ENCODE measurements at regions not wholly inside any gene's neighbourhood (a gene's known extent, or its start where the extent isn't known, plus 50 kb on each side); places are given as distances from the start of the nearest gene placed in this dataset.
A peak's percentile ranks its signal among the peaks of the same experiment; 100 is the strongest.
"Not testable (repeated sequence)": the region's sequence is repeated elsewhere in the genome, so short reads cannot be mapped to it uniquely, and the experiment has no call there.

GRCh38 chr20:40019510-40019909, 669.5 kb downstream of the MAFB start:
- DNase-seq: no peak

GRCh38 chr20:40017765-40018164, 671.3 kb downstream of the MAFB start:
- no peak for DNase-seq

- DNase-seq: no peak
Measured at GRCh38 chr20:40016890-40017289, 672.1 kb downstream of the MAFB start.

- no peak for DNase-seq
Measured at GRCh38 chr20:40016392-40016791, 672.6 kb downstream of the MAFB start.

GRCh38 chr20:40012026-40012425, 677.0 kb downstream of the MAFB start:
- not testable (repeated sequence) for DNase-seq

GRCh38 chr20:40010483-40010882, 678.6 kb downstream of the MAFB start:
- peak; percentile 61 for DNase-seq

GRCh38 chr20:40009542-40009941, 679.5 kb downstream of the MAFB start:
- no peak for DNase-seq

GRCh38 chr20:40008177-40008576, 680.9 kb downstream of the MAFB start:
- DNase-seq: no peak

- no peak for DNase-seq
Measured at GRCh38 chr20:40006168-40006860, 682.7 kb downstream of the MAFB start.

- DNase-seq: not testable (repeated sequence)
Measured at GRCh38 chr20:40004092-40004491, 684.9 kb downstream of the MAFB start.

- DNase-seq: no peak
Measured at GRCh38 chr20:39993742-39994141, 695.3 kb downstream of the MAFB start.

GRCh38 chr20:39990692-39991091, 698.3 kb downstream of the MAFB start:
- DNase-seq: no peak

- no peak for DNase-seq
Measured at GRCh38 chr20:39988991-39989390, 700.0 kb downstream of the MAFB start.

- peak; percentile 9 for DNase-seq
Measured at GRCh38 chr20:39986173-39986904, 702.7 kb downstream of the MAFB start.

GRCh38 chr20:39985271-39985827, 703.7 kb downstream of the MAFB start:
- DNase-seq: no peak

GRCh38 chr20:39983655-39984054, 705.4 kb downstream of the MAFB start:
- no peak for DNase-seq

GRCh38 chr20:39983183-39983582, 705.9 kb downstream of the MAFB start:
- DNase-seq: no peak

GRCh38 chr20:39974966-39975501, 714.0 kb downstream of the MAFB start:
- no peak for DNase-seq

GRCh38 chr20:39968495-39968894, 720.5 kb downstream of the MAFB start:
- DNase-seq: no peak

GRCh38 chr20:39967806-39968205, 721.2 kb downstream of the MAFB start:
- no peak for DNase-seq

GRCh38 chr20:39961637-39962244, 727.3 kb downstream of the MAFB start:
- no peak for DNase-seq

GRCh38 chr20:39960522-39961428, 728.3 kb downstream of the MAFB start:
- DNase-seq: no peak
